SK-N-SH (cell line): ENCODE measurements at regions not wholly inside any gene's neighbourhood (a gene's known extent, or its start where the extent isn't known, plus 50 kb on each side); places are given as distances from the start of the nearest gene placed in this dataset.

Source experiments
- CTCF ChIA-PET: fragments of 300-600, 350-600 bp; formaldehyde crosslinking; extraction: SDS; loops from one replicate; lab custom pipeline; 2021; lab: Yijun Ruan, JAX
- POLR2A ChIA-PET: fragments of 350-600 bp; sonication (Branson Sonifier 250); formaldehyde crosslinking; extraction: SDS; loops from one replicate; lab custom pipeline; 2020; ENCODE audit warnings: antibody characterized with exemption, inconsistent platforms; lab: Yijun Ruan, JAX
- DNase-seq: peaks from one replicate; pipeline ENCODE4 v3.0.0; 2012
- H2AFZ ChIP-seq: fragments of 200-600 bp; sonication (generic); 2 replicates; pipeline ENCODE4 v1.8.1; 2016; ENCODE audit warnings: antibody characterized with exemption, mild to moderate bottlenecking, low read depth
- H3F3A ChIP-seq: fragments of 200-600 bp; sonication (generic); replicated peaks from 2 replicates; pipeline ENCODE3; 2016; ENCODE audit warnings: antibody characterized with exemption, mild to moderate bottlenecking; ENCODE audit not compliant: insufficient read depth
- H3K27ac ChIP-seq, 2 experiments: fragments of 200-500 bp in 1 of 2; fragments of 200-600 bp in 1 of 2; sonication (Bioruptor generic) in 1 of 2; sonication (generic), shearing (Covaris generic) in 1 of 2; 2 replicates each; pipeline versions ENCODE4 v1.5.1 to v1.6.1; 2014 to 2016; ENCODE audit warnings: low read depth in 2 of 2, inconsistent platforms in 1 of 2, low read length in 1 of 2, mild to moderate bottlenecking in 1 of 2, mixed read lengths in 1 of 2
- H3K27me3 ChIP-seq: fragments of 200-600 bp; sonication (generic), shearing (Covaris generic); 2 replicates; pipeline ENCODE4 v1.6.1; 2016; ENCODE audit warnings: mixed run types; ENCODE audit not compliant: insufficient read depth
- H3K36me3 ChIP-seq, 2 experiments: fragments of 200-500 bp in 1 of 2; fragments of 200-600 bp in 1 of 2; sonication (Bioruptor generic) in 1 of 2; sonication (generic) in 1 of 2; replicated peaks in 1 of 2; 2 replicates each; pipeline versions ENCODE3 to v1.5.1; 2014 to 2016; ENCODE audit warnings: low read length in 1 of 2, mild to moderate bottlenecking in 1 of 2; ENCODE audit not compliant: insufficient read depth in 2 of 2, control insufficient read depth in 1 of 2
- H3K4me1 ChIP-seq, 2 experiments: fragments of 200-500 bp in 1 of 2; fragments of 200-600 bp in 1 of 2; sonication (Bioruptor generic) in 1 of 2; sonication (generic), shearing (Covaris generic) in 1 of 2; 2 replicates each; pipeline versions ENCODE4 v1.5.1 to v1.6.1; 2014 to 2016; ENCODE audit warnings: low read depth in 1 of 2, low read length in 1 of 2, mixed run types in 1 of 2; ENCODE audit not compliant: insufficient read depth in 2 of 2, control insufficient read depth in 1 of 2
- H3K4me2 ChIP-seq: fragments of 200-600 bp; sonication (generic), shearing (Covaris generic); 2 replicates; pipeline ENCODE4 v1.6.1; 2017; ENCODE audit warnings: mixed run types
- H3K4me3 ChIP-seq, 2 experiments: fragments of 200-500 bp in 1 of 2; fragments of 200-600 bp in 1 of 2; sonication (Bioruptor generic) in 1 of 2; sonication (generic), shearing (Covaris generic) in 1 of 2; 2 replicates each; pipeline versions ENCODE4 v1.5.1 to v1.8.1; 2014 to 2016; ENCODE audit warnings: low read depth in 2 of 2, inconsistent platforms in 1 of 2, low read length in 1 of 2, mild to moderate bottlenecking in 1 of 2, mixed read lengths in 1 of 2, moderate library complexity in 1 of 2
- H3K79me2 ChIP-seq: fragments of 200-600 bp; sonication (generic); 2 replicates; pipeline ENCODE4 v1.8.1; 2017; ENCODE audit warnings: mild to moderate bottlenecking; ENCODE audit not compliant: insufficient read depth
- H3K9ac ChIP-seq: fragments of 200-600 bp; sonication (generic); 2 replicates; pipeline ENCODE4 v1.6.1; 2017; ENCODE audit warnings: mixed run types
- H3K9me2 ChIP-seq: fragments of 200-600 bp; sonication (generic); 2 replicates; pipeline ENCODE4 v1.6.1; 2017; ENCODE audit warnings: mixed run types
- H3K9me3 ChIP-seq: fragments of 200-600 bp; sonication (generic); 2 replicates; pipeline ENCODE4 v1.6.1; 2017; ENCODE audit warnings: mixed run types, mild to moderate bottlenecking, moderate library complexity
- H4K20me1 ChIP-seq: fragments of 200-600 bp; sonication (generic); 2 replicates; pipeline ENCODE4 v1.6.1; 2017; ENCODE audit warnings: mild to moderate bottlenecking, mixed run types; ENCODE audit not compliant: insufficient read depth
- CHD2 ChIP-seq: fragments of 150-350 bp; IDR thresholded peaks from 2 replicates; pipeline ENCODE4 v1.6.1; 2018; ENCODE audit warnings: low read length; ENCODE audit not compliant: partially characterized antibody
- EZH2phosphoT487 ChIP-seq: fragments of 200-600 bp; sonication (generic); IDR thresholded peaks from 2 replicates; pipeline ENCODE4 v1.6.1; 2017; ENCODE audit warnings: low read depth, mixed run types, mild to moderate bottlenecking, antibody characterized with exemption, moderate library complexity, borderline replicate concordance
- FOXJ3 ChIP-seq: sonication (generic); formaldehyde crosslinking; IDR thresholded peaks from 2 replicates; pipeline ENCODE4 v1.5.1; 2020; ENCODE audit warnings: mild to moderate bottlenecking, missing genetic modification reagents
- FOXM1 ChIP-seq: IDR thresholded peaks from 2 replicates; pipeline ENCODE4 v1.4.0; 2012; ENCODE audit warnings: low read depth, mild to moderate bottlenecking
- MEF2A ChIP-seq: IDR thresholded peaks from 2 replicates; pipeline ENCODE4 v1.4.0; 2012; ENCODE audit warnings: low read depth, borderline replicate concordance
- MXI1 ChIP-seq: IDR thresholded peaks from 2 replicates; pipeline ENCODE4 v1.6.1; 2012; ENCODE audit warnings: mild to moderate bottlenecking, low read depth, low read length, improper control_type of control experiment
- POLR2AphosphoS5 ChIP-seq: IDR thresholded peaks from 2 replicates; pipeline ENCODE4 v1.6.1; 2012; ENCODE audit warnings: low read depth, low read length
- RXRA ChIP-seq: IDR thresholded peaks from 2 replicates; pipeline ENCODE4 v1.4.0; 2012; ENCODE audit warnings: low read depth, mild to moderate bottlenecking, borderline replicate concordance
- SIN3A ChIP-seq: IDR thresholded peaks from 2 replicates; pipeline ENCODE4 v1.6.1; 2012; ENCODE audit warnings: low read depth, mild to moderate bottlenecking, low read length, moderate library complexity, borderline replicate concordance
- SMC3 ChIP-seq: IDR thresholded peaks from 2 replicates; pipeline ENCODE4 v1.6.1; 2012; ENCODE audit warnings: low read depth, low read length, improper control_type of control experiment
- TAF1 ChIP-seq: IDR thresholded peaks from 2 replicates; pipeline ENCODE4 v1.6.1; 2012; ENCODE audit warnings: low read depth, mild to moderate bottlenecking, low read length, moderate library complexity, borderline replicate concordance
- TEAD4 ChIP-seq: IDR thresholded peaks from 2 replicates; pipeline ENCODE4 v1.4.0; 2012; ENCODE audit warnings: mild to moderate bottlenecking, borderline replicate concordance; ENCODE audit not compliant: insufficient read depth
- WGBS: methylation state at CpG from one replicate; pipeline ENCODE4 v1.1.6; 2017; ENCODE audit warnings: low lambda C conversion rate; 5-methylcytosine and 5-hydroxymethylcytosine counted together
- TF ChIP-seq, protein P1 (sequence below): IDR thresholded peaks from 2 replicates; pipeline ENCODE4 v1.6.1; 2012; ENCODE audit warnings: mild to moderate bottlenecking, low read depth, low read length, moderate library complexity
- TF ChIP-seq, protein P2 (sequence below): fragments of 150-350 bp; IDR thresholded peaks from 2 replicates; pipeline ENCODE4 v1.6.1; 2017; ENCODE audit warnings: antibody characterized with exemption, low read length, low read depth, borderline replicate concordance
- TF ChIP-seq, protein P3 (sequence below): IDR thresholded peaks from 2 replicates; pipeline ENCODE4 v1.4.0; 2012; ENCODE audit warnings: low read depth
- TF ChIP-seq, protein P4 (sequence below): IDR thresholded peaks from 2 replicates; pipeline ENCODE4; 2012
- TF ChIP-seq, protein P5 (sequence below): IDR thresholded peaks from 2 replicates; pipeline ENCODE4 v1.4.0; 2012; ENCODE audit warnings: low read depth, borderline replicate concordance

DNA sequence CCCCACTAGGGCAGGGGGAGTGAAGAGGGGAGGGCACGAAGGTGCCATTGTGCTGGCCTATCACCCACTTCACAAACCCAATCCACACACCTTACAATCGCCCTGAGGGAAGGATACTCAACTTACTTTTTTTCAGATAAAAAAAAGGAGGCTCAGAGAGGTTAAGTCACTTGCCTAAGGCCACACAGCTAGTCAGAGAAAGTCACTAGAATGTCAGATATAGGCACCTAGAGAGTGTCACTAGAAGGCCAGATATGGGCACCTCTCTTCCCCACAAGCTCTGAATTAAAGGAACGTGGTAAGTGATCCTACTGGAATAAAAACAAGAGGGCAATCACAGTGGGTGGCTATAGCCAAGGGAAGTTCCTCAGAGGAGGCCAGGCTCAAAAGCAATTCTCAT lies 204.5 kb upstream of the ASIC2 start:
- H3K4me2 ChIP-seq = no peak overlapping the region
- no peak overlapping the region for H3K9ac ChIP-seq
- CTCF ChIA-PET = interaction anchor here (1.3 kb wide), 1 partner anchor 22 kb away, joined by 3 read pairs; no protein-coding TSS in a partner anchor
- no peaks in the 10 kb centered on the region for H3K9me2 ChIP-seq
- H3K4me1 ChIP-seq = peaks cover 0 to 2% of the 10 kb centered on the region in 2 experiments; a peak in 1 of 4 replicates
- no peaks in the 10 kb centered on the region for H3K36me3 ChIP-seq
- H3F3A ChIP-seq = no peaks in the 10 kb centered on the region
- H4K20me1 ChIP-seq = no peaks in the 10 kb centered on the region
- H3K9me3 ChIP-seq = no peaks in the 10 kb centered on the region
- no peak overlapping the region for H2AFZ ChIP-seq
- TF ChIP-seq, protein P1, sequence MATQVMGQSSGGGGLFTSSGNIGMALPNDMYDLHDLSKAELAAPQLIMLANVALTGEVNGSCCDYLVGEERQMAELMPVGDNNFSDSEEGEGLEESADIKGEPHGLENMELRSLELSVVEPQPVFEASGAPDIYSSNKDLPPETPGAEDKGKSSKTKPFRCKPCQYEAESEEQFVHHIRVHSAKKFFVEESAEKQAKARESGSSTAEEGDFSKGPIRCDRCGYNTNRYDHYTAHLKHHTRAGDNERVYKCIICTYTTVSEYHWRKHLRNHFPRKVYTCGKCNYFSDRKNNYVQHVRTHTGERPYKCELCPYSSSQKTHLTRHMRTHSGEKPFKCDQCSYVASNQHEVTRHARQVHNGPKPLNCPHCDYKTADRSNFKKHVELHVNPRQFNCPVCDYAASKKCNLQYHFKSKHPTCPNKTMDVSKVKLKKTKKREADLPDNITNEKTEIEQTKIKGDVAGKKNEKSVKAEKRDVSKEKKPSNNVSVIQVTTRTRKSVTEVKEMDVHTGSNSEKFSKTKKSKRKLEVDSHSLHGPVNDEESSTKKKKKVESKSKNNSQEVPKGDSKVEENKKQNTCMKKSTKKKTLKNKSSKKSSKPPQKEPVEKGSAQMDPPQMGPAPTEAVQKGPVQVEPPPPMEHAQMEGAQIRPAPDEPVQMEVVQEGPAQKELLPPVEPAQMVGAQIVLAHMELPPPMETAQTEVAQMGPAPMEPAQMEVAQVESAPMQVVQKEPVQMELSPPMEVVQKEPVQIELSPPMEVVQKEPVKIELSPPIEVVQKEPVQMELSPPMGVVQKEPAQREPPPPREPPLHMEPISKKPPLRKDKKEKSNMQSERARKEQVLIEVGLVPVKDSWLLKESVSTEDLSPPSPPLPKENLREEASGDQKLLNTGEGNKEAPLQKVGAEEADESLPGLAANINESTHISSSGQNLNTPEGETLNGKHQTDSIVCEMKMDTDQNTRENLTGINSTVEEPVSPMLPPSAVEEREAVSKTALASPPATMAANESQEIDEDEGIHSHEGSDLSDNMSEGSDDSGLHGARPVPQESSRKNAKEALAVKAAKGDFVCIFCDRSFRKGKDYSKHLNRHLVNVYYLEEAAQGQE = no peak
- no peak for TF ChIP-seq CHD2
- no peak for TF ChIP-seq SMC3
- TF ChIP-seq TAF1 = no peak
- TF ChIP-seq, protein P2, sequence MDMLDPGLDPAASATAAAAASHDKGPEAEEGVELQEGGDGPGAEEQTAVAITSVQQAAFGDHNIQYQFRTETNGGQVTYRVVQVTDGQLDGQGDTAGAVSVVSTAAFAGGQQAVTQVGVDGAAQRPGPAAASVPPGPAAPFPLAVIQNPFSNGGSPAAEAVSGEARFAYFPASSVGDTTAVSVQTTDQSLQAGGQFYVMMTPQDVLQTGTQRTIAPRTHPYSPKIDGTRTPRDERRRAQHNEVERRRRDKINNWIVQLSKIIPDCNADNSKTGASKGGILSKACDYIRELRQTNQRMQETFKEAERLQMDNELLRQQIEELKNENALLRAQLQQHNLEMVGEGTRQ = no peak
- TF ChIP-seq, protein P3, sequence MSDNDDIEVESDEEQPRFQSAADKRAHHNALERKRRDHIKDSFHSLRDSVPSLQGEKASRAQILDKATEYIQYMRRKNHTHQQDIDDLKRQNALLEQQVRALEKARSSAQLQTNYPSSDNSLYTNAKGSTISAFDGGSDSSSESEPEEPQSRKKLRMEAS = no peak
- no peak for TF ChIP-seq SIN3A
- TF ChIP-seq FOXJ3 = no peak
- TF ChIP-seq, protein P4, sequence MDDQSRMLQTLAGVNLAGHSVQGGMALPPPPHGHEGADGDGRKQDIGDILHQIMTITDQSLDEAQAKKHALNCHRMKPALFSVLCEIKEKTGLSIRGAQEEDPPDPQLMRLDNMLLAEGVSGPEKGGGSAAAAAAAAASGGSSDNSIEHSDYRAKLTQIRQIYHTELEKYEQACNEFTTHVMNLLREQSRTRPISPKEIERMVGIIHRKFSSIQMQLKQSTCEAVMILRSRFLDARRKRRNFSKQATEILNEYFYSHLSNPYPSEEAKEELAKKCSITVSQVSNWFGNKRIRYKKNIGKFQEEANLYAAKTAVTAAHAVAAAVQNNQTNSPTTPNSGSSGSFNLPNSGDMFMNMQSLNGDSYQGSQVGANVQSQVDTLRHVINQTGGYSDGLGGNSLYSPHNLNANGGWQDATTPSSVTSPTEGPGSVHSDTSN = no peak
- no peak for TF ChIP-seq MEF2A
- TF ChIP-seq, protein P5, sequence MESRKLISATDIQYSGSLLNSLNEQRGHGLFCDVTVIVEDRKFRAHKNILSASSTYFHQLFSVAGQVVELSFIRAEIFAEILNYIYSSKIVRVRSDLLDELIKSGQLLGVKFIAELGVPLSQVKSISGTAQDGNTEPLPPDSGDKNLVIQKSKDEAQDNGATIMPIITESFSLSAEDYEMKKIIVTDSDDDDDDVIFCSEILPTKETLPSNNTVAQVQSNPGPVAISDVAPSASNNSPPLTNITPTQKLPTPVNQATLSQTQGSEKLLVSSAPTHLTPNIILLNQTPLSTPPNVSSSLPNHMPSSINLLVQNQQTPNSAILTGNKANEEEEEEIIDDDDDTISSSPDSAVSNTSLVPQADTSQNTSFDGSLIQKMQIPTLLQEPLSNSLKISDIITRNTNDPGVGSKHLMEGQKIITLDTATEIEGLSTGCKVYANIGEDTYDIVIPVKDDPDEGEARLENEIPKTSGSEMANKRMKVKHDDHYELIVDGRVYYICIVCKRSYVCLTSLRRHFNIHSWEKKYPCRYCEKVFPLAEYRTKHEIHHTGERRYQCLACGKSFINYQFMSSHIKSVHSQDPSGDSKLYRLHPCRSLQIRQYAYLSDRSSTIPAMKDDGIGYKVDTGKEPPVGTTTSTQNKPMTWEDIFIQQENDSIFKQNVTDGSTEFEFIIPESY = no peak
- TF ChIP-seq TEAD4 = no peak
- TF ChIP-seq POLR2AphosphoS5 = no peak
- no peak for TF ChIP-seq EZH2phosphoT487
- TF ChIP-seq FOXM1 = no peak
- no peak for TF ChIP-seq MXI1
- TF ChIP-seq RXRA = no peak
- H3K27ac ChIP-seq = no peak overlapping the region
- no peaks in the 10 kb centered on the region for H3K27me3 ChIP-seq
- POLR2A ChIA-PET = no interaction called here
- H3K4me3 ChIP-seq = no peak overlapping the region
- 36% methylated on average over 3 of the region's 3 CpGs for whole genome bisulfite sequencing
- H3K79me2 ChIP-seq = no peaks in the 10 kb centered on the region
- no peak for DNase-seq
